GM12878 (cell line): ENCODE measurements at regions not wholly inside any gene's neighbourhood (a gene's known extent, or its start where the extent isn't known, plus 50 kb on each side); places are given as distances from the start of the nearest gene placed in this dataset.

Source experiments
- PBX3 ChIP-seq: IDR thresholded peaks from 2 replicates; pipeline ENCODE4 v1.6.1; 2011; ENCODE audit warnings: mild to moderate bottlenecking, low read depth, low read length, moderate library complexity; ENCODE audit not compliant: insufficient replicate concordance
- POLR2A ChIP-seq: IDR thresholded peaks from 2 replicates; pipeline ENCODE4 v1.6.1; 2011; ENCODE audit warnings: low read depth, mild to moderate bottlenecking, low read length
- SRF ChIP-seq, 2 experiments: IDR thresholded peaks; 2 replicates each; pipeline ENCODE4 v1.6.1; 2011; ENCODE audit warnings: low read depth in 2 of 2, low read length in 2 of 2, mild to moderate bottlenecking in 1 of 2, moderate library complexity in 1 of 2
- ZNF384 ChIP-seq: IDR thresholded peaks from 2 replicates; pipeline ENCODE4 v1.6.1; 2012; ENCODE audit warnings: low read depth, mild to moderate bottlenecking, low read length, improper control_type of control experiment, borderline replicate concordance

- no peak for TF ChIP-seq POLR2A
- TF ChIP-seq SRF (IDR thresholded peaks at IDR 0.05; ENCODE audit: low read depth in 2 of 2, low read length in 2 of 2): no peak
- TF ChIP-seq PBX3: no peak
- TF ChIP-seq ZNF384: no peak
Observed at GRCh38 chr13:90027409-90027808, 1320.1 kb upstream of the MIR17HG start.
